22Rv1 (cell line): ENCODE measurements at regions not wholly inside any gene's neighbourhood (a gene's known extent, or its start where the extent isn't known, plus 50 kb on each side); places are given as distances from the start of the nearest gene placed in this dataset.

ENCODE experiments used
- CTCF ChIP-seq: fragments of 450-650 bp; IDR thresholded peaks from 2 replicates; pipeline ENCODE4 v1.5.1; 2017; ENCODE audit warnings: mild to moderate bottlenecking
- ZFX ChIP-seq: fragments of 450-650 bp; IDR thresholded peaks from 2 replicates; pipeline ENCODE4 v1.6.1; 2017; ENCODE audit warnings: antibody characterized with exemption, borderline replicate concordance

- no peak for TF ChIP-seq CTCF
- TF ChIP-seq ZFX: no peak
These were observed 513.3 kb downstream of the NPHP4 start for GRCh38 chr1:5478961-5479360.
